ENCODE measurements at regions not wholly inside any gene's neighbourhood (a gene's known extent, or its start where the extent isn't known, plus 50 kb on each side); places are given as distances from the start of the nearest gene placed in this dataset.

DNA sequence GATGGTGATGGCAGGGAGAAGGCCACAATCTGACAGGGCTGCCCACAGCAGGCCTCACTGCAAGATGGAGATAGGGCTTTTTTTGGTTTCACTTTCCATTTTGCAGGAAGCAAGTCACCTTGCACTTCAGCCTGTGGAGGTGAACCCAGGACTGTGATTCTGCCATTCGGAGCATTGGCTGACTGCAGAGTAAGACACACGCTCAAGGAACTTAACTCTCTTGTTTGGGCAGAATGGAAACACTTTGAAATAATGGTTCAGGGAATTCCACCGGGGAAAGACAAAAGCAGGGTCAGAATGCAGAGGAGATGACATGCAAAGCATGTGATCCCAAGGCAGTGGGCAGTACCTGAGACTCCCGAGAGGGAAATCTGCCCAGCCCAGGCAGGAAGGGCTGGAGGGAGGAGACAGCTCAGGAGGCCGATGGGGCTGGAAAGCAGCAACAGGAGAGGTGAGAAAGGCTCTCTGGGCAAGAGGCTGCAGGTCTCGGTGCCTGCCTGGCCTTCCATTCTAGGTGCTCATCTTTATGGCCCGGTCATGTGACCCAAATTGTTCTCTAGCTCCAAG lies 58.7 kb upstream of the PRMT8 start:
- H3K27ac ChIP-seq (ENCODE audit: poor library complexity, severe bottlenecking), result no peak overlapping the region
- no peaks in the 10 kb centered on the region for H3K9me3 ChIP-seq (ENCODE audit: severe bottlenecking)
- DNase-seq (ENCODE audit: low spot score), result peak; percentile 50
- TF ChIP-seq, protein P1, sequence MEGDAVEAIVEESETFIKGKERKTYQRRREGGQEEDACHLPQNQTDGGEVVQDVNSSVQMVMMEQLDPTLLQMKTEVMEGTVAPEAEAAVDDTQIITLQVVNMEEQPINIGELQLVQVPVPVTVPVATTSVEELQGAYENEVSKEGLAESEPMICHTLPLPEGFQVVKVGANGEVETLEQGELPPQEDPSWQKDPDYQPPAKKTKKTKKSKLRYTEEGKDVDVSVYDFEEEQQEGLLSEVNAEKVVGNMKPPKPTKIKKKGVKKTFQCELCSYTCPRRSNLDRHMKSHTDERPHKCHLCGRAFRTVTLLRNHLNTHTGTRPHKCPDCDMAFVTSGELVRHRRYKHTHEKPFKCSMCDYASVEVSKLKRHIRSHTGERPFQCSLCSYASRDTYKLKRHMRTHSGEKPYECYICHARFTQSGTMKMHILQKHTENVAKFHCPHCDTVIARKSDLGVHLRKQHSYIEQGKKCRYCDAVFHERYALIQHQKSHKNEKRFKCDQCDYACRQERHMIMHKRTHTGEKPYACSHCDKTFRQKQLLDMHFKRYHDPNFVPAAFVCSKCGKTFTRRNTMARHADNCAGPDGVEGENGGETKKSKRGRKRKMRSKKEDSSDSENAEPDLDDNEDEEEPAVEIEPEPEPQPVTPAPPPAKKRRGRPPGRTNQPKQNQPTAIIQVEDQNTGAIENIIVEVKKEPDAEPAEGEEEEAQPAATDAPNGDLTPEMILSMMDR (IDR thresholded peaks at IDR 0.05; ENCODE audit: poor library complexity, severe bottlenecking), result no peak
- ATAC-seq (ENCODE audit: low read depth), result peak; percentile 48
- no peaks in the 10 kb centered on the region for H3K27me3 ChIP-seq (ENCODE audit: insufficient read depth, poor library complexity, severe bottlenecking)
- H3K4me3 ChIP-seq (ENCODE audit: severe bottlenecking), result no peak overlapping the region
- no peaks in the 10 kb centered on the region for H3K36me3 ChIP-seq (ENCODE audit: low read depth)
- no peaks in the 10 kb centered on the region for H3K4me1 ChIP-seq (ENCODE audit: insufficient read depth, poor library complexity, severe bottlenecking)

DNA sequence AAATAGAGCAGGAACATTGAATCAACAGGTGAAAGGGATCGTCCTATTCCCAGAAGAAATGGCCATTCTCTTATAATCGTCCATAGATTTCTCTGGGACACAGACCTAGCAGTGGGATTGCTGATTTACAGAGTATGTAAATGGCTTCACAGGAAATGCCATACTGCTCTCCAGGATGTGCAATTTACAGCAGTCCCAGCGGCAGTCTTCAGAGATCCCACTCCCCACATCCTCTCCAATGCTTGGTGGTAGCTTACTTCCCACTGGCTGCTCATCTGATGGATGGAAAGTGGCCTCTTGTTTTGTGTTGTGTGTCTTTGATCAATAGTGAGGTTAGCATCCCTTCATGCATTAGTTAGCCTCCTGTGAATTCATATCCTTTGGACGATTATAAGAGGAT lies 58.1 kb upstream of the PRMT8 start:
- H3K27me3 ChIP-seq (ENCODE audit: insufficient read depth, poor library complexity, severe bottlenecking), result no peaks in the 10 kb centered on the region
- H3K27ac ChIP-seq (ENCODE audit: poor library complexity, severe bottlenecking), result no peak overlapping the region
- TF ChIP-seq, protein P1 (IDR thresholded peaks at IDR 0.05; ENCODE audit: poor library complexity, severe bottlenecking), result no peak
- no peaks in the 10 kb centered on the region for H3K9me3 ChIP-seq (ENCODE audit: severe bottlenecking)
- no peaks in the 10 kb centered on the region for H3K4me1 ChIP-seq (ENCODE audit: insufficient read depth, poor library complexity, severe bottlenecking)
- H3K36me3 ChIP-seq (ENCODE audit: low read depth), result no peaks in the 10 kb centered on the region
- no peak for ATAC-seq (ENCODE audit: low read depth)
- DNase-seq (ENCODE audit: low spot score), result no peak
- H3K4me3 ChIP-seq (ENCODE audit: severe bottlenecking), result no peak overlapping the region

DNA sequence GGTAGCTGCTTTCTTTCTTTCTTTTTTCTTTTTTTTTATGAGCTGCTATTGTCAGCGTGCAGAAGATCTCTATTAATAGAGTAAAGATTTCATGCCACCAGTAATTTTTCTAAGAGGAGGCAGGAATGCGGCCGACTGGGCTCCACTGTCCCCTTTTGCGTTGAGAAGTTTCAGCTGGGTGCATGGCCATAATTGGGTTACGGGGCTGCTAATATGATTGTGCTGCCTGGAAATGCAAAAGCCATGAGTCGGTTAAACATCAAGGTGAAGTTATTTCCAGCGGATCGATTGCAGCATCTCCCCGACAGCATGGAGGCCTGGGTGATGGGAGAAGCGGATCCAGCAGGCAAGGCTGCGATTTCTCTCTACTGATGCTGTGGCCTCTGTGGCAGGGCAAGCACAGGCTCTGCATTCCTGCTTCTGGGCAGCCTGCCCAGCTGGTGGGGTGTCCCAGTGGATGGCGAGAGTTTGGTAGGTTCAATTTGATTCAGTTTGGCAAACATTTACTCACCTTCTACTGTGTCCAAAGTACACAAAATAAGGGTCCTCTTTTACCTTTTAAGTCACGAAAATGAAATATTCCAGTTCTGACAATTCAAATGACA lies 54.4 kb upstream of the PRMT8 start:
- DNase-seq (ENCODE audit: low spot score) (no peak), ATAC-seq (ENCODE audit: low read depth) (no peak)
- no peaks in the 10 kb centered on the region for H3K36me3 ChIP-seq (ENCODE audit: low read depth)
- H3K4me3 ChIP-seq (ENCODE audit: severe bottlenecking), result no peak overlapping the region
- H3K27ac ChIP-seq (ENCODE audit: poor library complexity, severe bottlenecking), result no peak overlapping the region
- H3K27me3 ChIP-seq (ENCODE audit: insufficient read depth, poor library complexity, severe bottlenecking), result no peaks in the 10 kb centered on the region
- H3K4me1 ChIP-seq (ENCODE audit: insufficient read depth, poor library complexity, severe bottlenecking), result no peaks in the 10 kb centered on the region
- TF ChIP-seq, protein P1 (IDR thresholded peaks at IDR 0.05; ENCODE audit: poor library complexity, severe bottlenecking), result no peak
- H3K9me3 ChIP-seq (ENCODE audit: severe bottlenecking), result no peaks in the 10 kb centered on the region

DNA sequence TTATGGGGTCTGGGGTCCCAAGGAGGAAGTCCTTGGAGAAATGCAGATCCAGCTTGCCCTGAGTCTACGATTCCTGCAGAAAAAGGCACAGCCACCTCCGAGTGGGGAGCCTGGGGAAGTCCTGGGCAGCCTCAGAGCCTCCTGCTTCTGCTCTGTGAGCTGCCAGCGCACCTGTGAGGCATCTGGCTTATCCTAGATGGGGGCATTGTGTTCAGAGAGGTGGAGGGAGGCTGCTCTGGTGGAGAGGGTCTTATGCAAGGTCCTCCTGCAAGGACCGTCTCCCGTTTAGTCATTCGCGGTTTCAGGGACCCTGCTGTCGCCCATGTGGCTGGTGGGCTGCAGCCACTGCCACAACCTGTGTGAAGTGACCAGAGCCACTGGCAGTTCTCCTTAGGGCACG lies 53.0 kb upstream of the PRMT8 start:
- ATAC-seq (ENCODE audit: low read depth) (no peak), DNase-seq (ENCODE audit: low spot score) (peak; percentile 47)
- Histone ChIP-seq H3K27me3 (ENCODE audit: insufficient read depth, poor library complexity, severe bottlenecking) (no peaks in the 10 kb centered on the region), H3K36me3 (ENCODE audit: low read depth) (no peaks in the 10 kb centered on the region), H3K9me3 (ENCODE audit: severe bottlenecking) (no peaks in the 10 kb centered on the region), H3K27ac (ENCODE audit: poor library complexity, severe bottlenecking) (no peak overlapping the region), H3K4me3 (ENCODE audit: severe bottlenecking) (no peak overlapping the region), H3K4me1 (ENCODE audit: insufficient read depth, poor library complexity, severe bottlenecking) (no peaks in the 10 kb centered on the region)
- TF ChIP-seq, protein P1 (IDR thresholded peaks at IDR 0.05; ENCODE audit: poor library complexity, severe bottlenecking), result no peak

DNA sequence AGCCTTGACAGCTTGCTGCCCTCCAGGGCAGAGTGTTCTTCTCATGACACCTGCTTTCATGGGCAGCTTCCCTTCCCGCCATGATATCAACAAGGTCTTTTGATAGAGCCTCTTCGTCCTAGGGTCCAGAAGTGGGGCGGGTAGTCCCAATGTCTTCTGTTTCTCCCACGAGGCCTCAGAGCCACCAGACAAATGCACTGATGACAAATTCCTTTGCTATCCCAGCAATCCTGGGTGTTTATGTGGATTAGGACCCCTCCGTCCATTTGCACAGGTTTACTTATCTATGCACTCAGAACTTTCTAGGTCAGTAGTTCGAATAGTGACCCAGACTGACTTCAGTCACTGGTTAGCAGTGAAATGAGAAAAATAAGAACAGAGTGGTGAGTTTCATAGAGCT lies 52.6 kb upstream of the PRMT8 start:
- Histone ChIP-seq H3K4me3 (ENCODE audit: severe bottlenecking) (no peak overlapping the region), H3K27me3 (ENCODE audit: insufficient read depth, poor library complexity, severe bottlenecking) (no peaks in the 10 kb centered on the region), H3K4me1 (ENCODE audit: insufficient read depth, poor library complexity, severe bottlenecking) (no peaks in the 10 kb centered on the region), H3K27ac (ENCODE audit: poor library complexity, severe bottlenecking) (no peak overlapping the region), H3K9me3 (ENCODE audit: severe bottlenecking) (no peaks in the 10 kb centered on the region), H3K36me3 (ENCODE audit: low read depth) (no peaks in the 10 kb centered on the region)
- TF ChIP-seq, protein P1 (IDR thresholded peaks at IDR 0.05; ENCODE audit: poor library complexity, severe bottlenecking), result no peak
- DNase-seq (ENCODE audit: low spot score), result no peak
- ATAC-seq (ENCODE audit: low read depth), result no peak

Measured in RWPE2 (cell line).